Bronchial epithelial cell (primary cell): ENCODE measurements at regions not wholly inside any gene's neighbourhood (a gene's known extent, or its start where the extent isn't known, plus 50 kb on each side); places are given as distances from the start of the nearest gene placed in this dataset.

Source experiments
- DNase-seq: peaks from one replicate; pipeline ENCODE4 v3.0.0-alpha.2; 2010; ENCODE audit warnings: low read depth
- FAIRE-seq: peaks from 2 replicates; lab custom pipeline; 2011; peaks lifted over from hg19 to GRCh38; lab: Jason Lieb, UNC
- H3K27me3 ChIP-seq: 2 replicates; pipeline ENCODE4 v1.5.1; 2011; ENCODE audit warnings: low read length; ENCODE audit not compliant: control insufficient read depth, insufficient read depth
- H3K36me3 ChIP-seq: 2 replicates; pipeline ENCODE4 v1.5.1; 2011; ENCODE audit warnings: low read length; ENCODE audit not compliant: control insufficient read depth, insufficient read depth
- H3K4me3 ChIP-seq: 2 replicates; pipeline ENCODE4 v1.5.1; 2011; ENCODE audit warnings: mild to moderate bottlenecking, low read depth, low read length, control low read depth
- TF ChIP-seq, protein P1 (sequence below): IDR thresholded peaks from 2 replicates; pipeline ENCODE4 v1.5.1; 2011; ENCODE audit warnings: mild to moderate bottlenecking, moderate library complexity, low read length, control low read depth, inconsistent platforms; ENCODE audit not compliant: insufficient read depth, severe bottlenecking

GRCh38 chr1:187646536-187647107, 817.9 kb downstream of the PLA2G4A start:
- Histone ChIP-seq H3K27me3 (no peaks in the 10 kb centered on the region), H3K4me3 (no peak overlapping the region), H3K36me3 (no peaks in the 10 kb centered on the region)
- DNase-seq (no peak), FAIRE-seq (no peak)
- TF ChIP-seq, protein P1, sequence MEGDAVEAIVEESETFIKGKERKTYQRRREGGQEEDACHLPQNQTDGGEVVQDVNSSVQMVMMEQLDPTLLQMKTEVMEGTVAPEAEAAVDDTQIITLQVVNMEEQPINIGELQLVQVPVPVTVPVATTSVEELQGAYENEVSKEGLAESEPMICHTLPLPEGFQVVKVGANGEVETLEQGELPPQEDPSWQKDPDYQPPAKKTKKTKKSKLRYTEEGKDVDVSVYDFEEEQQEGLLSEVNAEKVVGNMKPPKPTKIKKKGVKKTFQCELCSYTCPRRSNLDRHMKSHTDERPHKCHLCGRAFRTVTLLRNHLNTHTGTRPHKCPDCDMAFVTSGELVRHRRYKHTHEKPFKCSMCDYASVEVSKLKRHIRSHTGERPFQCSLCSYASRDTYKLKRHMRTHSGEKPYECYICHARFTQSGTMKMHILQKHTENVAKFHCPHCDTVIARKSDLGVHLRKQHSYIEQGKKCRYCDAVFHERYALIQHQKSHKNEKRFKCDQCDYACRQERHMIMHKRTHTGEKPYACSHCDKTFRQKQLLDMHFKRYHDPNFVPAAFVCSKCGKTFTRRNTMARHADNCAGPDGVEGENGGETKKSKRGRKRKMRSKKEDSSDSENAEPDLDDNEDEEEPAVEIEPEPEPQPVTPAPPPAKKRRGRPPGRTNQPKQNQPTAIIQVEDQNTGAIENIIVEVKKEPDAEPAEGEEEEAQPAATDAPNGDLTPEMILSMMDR = no peak

DNA sequence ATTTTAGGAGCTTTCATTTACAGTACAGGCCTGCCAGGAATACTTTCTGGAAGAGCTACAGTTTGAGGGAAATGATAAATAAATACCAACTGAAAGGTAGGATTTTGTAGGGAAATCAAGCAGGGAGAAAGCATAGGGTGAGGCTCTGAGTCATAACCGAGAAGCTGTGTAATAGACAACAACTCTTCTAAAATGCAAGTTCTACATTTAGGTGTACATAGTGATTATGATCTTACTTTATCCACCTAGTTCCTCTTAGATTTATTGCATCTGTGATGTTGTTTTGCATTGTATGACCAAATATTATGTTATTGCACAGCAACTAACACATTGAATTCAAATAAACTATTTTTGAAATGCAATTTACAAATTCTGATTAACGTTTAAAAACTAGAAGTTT, 819.3 kb downstream of the PLA2G4A start:
- no peaks in the 10 kb centered on the region for H3K36me3 ChIP-seq
- TF ChIP-seq, protein P1 = no peak
- H3K4me3 ChIP-seq = no peak overlapping the region
- DNase-seq (no peak), FAIRE-seq (no peak)
- H3K27me3 ChIP-seq = no peaks in the 10 kb centered on the region

DNA sequence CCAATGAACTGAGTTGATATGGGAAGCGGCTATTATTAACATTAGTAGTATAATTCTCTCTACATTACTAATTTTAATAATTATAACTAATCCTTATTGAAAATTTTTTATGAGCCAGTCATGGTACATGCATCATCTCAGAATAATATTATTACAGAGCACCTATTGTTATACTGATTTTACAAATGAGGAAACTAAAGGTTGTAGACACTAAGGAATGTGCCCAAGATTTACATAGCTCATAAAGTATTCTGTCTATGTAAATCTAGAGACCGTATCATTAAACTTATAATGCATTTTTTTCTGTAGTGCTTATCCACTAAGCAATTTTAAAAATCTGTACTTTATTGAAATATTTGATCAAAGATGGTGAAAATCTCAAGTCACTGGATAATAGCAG, 825.9 kb downstream of the PLA2G4A start:
- peak; percentile 38 for DNase-seq
- Histone ChIP-seq H3K27me3 (no peaks in the 10 kb centered on the region), H3K36me3 (no peaks in the 10 kb centered on the region), H3K4me3 (no peak overlapping the region)
- no peak for FAIRE-seq
- TF ChIP-seq, protein P1 = no peak

DNA sequence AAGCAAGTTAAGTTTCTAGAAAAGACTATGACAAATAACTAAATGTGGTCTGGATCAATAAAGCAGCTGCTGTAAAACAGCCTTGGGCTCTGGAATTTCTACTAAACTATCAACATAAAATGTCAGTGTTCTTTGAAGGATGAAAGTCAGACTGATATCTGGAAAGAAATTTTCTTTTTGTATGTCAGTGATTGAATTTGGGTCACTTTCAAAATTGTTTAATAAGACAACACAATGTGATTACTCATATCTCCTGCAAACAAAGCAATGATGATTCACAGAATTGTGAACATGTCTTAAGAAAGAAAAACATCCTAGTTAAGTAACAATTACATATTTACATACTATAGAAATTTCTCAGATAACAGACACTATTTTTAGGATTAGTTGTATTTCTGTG, 826.4 kb downstream of the PLA2G4A start:
- peak; percentile 91 for DNase-seq
- no peak for FAIRE-seq
- TF ChIP-seq, protein P1 = no peak

DNA sequence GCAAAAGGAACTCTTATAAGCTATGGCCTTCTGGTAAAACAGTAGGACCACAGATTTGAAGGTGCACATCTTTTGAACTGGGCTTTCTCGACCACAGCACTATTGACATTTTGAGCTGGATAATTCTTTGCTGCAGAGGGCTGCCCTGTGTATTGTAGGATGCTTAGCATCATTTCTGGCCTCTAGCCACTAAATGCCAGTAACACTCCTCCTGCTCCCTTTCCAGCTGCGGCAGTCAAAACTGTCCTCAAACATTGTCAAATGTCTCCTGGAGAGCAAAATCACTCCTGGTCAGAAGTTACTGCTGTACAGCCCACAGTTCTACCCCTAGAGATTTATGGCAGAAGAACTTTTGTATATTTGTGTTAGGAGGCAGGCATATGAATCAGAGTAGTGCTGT, 836.7 kb downstream of the PLA2G4A start:
- no peak overlapping the region for H3K4me3 ChIP-seq
- no peaks in the 10 kb centered on the region for H3K36me3 ChIP-seq
- no peak for DNase-seq
- TF ChIP-seq, protein P1 = no peak
- peaks cover 3% of the 10 kb centered on the region for H3K27me3 ChIP-seq
- no peak for FAIRE-seq

More for the DNA sequence above, 826.4 kb downstream of the PLA2G4A start:
- Histone ChIP-seq H3K4me3 (no peak overlapping the region), H3K36me3 (no peaks in the 10 kb centered on the region), H3K27me3 (no peaks in the 10 kb centered on the region)

DNA sequence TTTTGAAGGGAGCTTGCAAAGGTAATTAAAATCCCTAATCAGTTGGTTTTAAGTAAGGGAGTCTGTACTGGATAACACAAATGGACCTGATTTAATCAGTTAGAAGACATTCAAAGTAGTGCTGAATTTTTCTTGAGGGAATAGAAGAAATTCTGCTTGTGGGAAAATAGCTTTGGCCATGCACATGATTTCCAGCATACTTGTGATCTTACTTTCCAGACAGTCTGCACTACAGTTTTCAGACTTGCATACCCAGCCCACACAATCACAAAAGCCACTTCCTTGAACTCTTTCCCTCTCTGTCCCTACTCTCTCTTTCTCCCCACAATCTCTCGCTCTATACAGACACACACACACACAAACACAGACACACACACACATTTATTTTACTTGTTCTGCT, 852.1 kb downstream of the PLA2G4A start:
- Histone ChIP-seq H3K4me3 (no peak overlapping the region), H3K27me3 (no peaks in the 10 kb centered on the region), H3K36me3 (no peaks in the 10 kb centered on the region)
- DNase-seq (no peak), FAIRE-seq (no peak)
- TF ChIP-seq, protein P1 = no peak
